Endothelial cell (in vitro differentiated cells): ENCODE measurements at regions not wholly inside any gene's neighbourhood (a gene's known extent, or its start where the extent isn't known, plus 50 kb on each side); places are given as distances from the start of the nearest gene placed in this dataset.

Experiments used
- DNase-seq: peaks from one replicate; pipeline ENCODE4 v3.0.0; 2021; ENCODE audit warnings: low spot score
- H3K27ac Mint-ChIP-seq: one replicate; pipeline ENCODE4 v1.8.0; 2021; ENCODE audit warnings: mixed read lengths, inconsistent platforms; ENCODE audit not compliant: unreplicated experiment
- H3K27me3 Mint-ChIP-seq: one replicate; pipeline ENCODE4 v1.8.0; 2021; ENCODE audit warnings: mild to moderate bottlenecking, moderate library complexity, mixed read lengths, inconsistent platforms; ENCODE audit not compliant: unreplicated experiment
- H3K36me3 Mint-ChIP-seq: one replicate; pipeline ENCODE4 v1.8.0; 2021; ENCODE audit warnings: mild to moderate bottlenecking, low read depth, mixed read lengths, inconsistent platforms; ENCODE audit not compliant: unreplicated experiment
- H3K4me1 Mint-ChIP-seq: one replicate; pipeline ENCODE4 v1.8.0; 2021; ENCODE audit warnings: mild to moderate bottlenecking, mixed read lengths, inconsistent platforms; ENCODE audit not compliant: unreplicated experiment
- H3K4me3 Mint-ChIP-seq: one replicate; pipeline ENCODE4 v1.8.0; 2021; ENCODE audit warnings: mild to moderate bottlenecking, mixed read lengths, inconsistent platforms; ENCODE audit not compliant: unreplicated experiment
- H3K9me3 Mint-ChIP-seq: one replicate; pipeline ENCODE4 v1.8.0; 2021; ENCODE audit warnings: mixed read lengths, inconsistent platforms; ENCODE audit not compliant: unreplicated experiment
- TF ChIP-seq, protein P1 (sequence below): fragments of 200-600 bp; sonication (generic); IDR thresholded peaks from one replicate; pipeline ENCODE4 v1.5.0; 2021; ENCODE audit warnings: antibody characterized with exemption; ENCODE audit not compliant: unreplicated experiment

- TF ChIP-seq, protein P1, sequence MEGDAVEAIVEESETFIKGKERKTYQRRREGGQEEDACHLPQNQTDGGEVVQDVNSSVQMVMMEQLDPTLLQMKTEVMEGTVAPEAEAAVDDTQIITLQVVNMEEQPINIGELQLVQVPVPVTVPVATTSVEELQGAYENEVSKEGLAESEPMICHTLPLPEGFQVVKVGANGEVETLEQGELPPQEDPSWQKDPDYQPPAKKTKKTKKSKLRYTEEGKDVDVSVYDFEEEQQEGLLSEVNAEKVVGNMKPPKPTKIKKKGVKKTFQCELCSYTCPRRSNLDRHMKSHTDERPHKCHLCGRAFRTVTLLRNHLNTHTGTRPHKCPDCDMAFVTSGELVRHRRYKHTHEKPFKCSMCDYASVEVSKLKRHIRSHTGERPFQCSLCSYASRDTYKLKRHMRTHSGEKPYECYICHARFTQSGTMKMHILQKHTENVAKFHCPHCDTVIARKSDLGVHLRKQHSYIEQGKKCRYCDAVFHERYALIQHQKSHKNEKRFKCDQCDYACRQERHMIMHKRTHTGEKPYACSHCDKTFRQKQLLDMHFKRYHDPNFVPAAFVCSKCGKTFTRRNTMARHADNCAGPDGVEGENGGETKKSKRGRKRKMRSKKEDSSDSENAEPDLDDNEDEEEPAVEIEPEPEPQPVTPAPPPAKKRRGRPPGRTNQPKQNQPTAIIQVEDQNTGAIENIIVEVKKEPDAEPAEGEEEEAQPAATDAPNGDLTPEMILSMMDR: no peak
- DNase-seq: no peak
- no peak overlapping the region for H3K27ac Mint-ChIP-seq
- H3K4me1 Mint-ChIP-seq: no peaks in the 10 kb centered on the region
- no peaks in the 10 kb centered on the region for H3K9me3 Mint-ChIP-seq
- H3K36me3 Mint-ChIP-seq: no peaks in the 10 kb centered on the region
- H3K27me3 Mint-ChIP-seq: peaks cover 2% of the 10 kb centered on the region
- no peak overlapping the region for H3K4me3 Mint-ChIP-seq
Observed at GRCh38 chr7:54345746-54346145, 196.4 kb upstream of the VSTM2A start.

DNA sequence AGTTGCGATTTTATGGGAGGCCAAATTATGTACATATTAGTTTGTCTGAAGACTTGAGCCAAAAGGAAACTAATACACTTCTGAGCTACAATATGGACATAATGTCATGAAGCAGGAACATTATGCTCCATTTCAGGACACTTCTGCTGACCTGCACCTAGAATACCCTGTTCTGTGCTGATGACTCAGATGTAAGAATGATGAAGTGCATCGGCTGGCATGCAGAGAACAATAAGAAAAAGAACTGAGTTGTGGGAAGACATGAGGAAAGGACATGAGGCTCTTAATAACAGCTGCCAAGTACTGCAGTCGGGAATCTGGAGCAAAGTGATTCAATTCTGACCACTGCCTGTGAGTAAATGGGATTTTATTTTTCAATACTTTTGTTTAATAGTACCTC is 192.9 kb upstream of the VSTM2A start:
- H3K27me3 Mint-ChIP-seq: peaks cover 3% of the 10 kb centered on the region
- no peaks in the 10 kb centered on the region for H3K36me3 Mint-ChIP-seq
- H3K27ac Mint-ChIP-seq: no peak overlapping the region
- TF ChIP-seq, protein P1: no peak
- H3K4me1 Mint-ChIP-seq: no peaks in the 10 kb centered on the region
- no peak for DNase-seq
- H3K9me3 Mint-ChIP-seq: no peaks in the 10 kb centered on the region
- H3K4me3 Mint-ChIP-seq: no peak overlapping the region

DNA sequence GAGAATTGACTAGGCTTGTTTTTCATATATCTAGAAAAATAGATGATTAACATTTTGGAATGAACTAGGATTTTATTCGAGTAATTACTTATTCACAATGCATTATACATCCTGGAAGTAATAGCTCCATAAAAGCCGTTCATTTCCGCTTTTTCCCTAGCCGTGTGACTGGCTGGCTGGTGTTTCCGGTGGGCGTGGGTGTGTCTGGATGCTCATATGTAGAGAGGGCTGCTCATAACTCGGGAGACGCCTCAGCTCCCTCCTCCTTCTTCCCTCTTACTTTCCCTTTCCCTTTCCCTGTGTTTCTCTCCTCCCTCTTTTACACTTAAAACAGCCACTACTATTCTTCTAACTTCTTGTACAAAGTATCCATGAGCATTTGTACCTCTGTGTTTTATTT is 187.7 kb upstream of the VSTM2A start:
- Mint-ChIP-seq H3K4me1 (no peaks in the 10 kb centered on the region), H3K36me3 (no peaks in the 10 kb centered on the region), H3K27me3 (peaks cover 2% of the 10 kb centered on the region), H3K9me3 (no peaks in the 10 kb centered on the region), H3K4me3 (no peak overlapping the region), H3K27ac (no peak overlapping the region)
- DNase-seq: no peak
- TF ChIP-seq, protein P1: no peak

DNA sequence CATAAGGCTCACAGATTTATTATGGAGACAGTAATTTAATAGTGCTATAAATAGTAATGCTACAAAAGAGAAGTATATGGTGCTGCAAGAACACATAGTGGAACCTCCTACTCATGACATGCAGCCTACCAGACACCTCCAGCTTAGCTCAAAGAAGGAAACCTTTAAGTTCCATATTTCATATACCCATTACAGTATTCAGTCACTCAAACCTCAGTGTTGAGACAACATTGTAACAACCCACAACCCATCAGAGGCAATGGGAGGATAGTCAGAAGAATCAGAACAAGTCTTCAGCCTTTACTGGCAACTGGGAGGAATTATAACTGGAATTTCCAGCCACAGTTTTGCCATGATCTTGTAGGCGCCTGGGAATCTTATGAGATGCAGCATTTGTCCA is 186.3 kb upstream of the VSTM2A start:
- H3K9me3 Mint-ChIP-seq: no peaks in the 10 kb centered on the region
- TF ChIP-seq, protein P1: no peak
- H3K36me3 Mint-ChIP-seq: no peaks in the 10 kb centered on the region
- peaks cover under 1% of the 10 kb centered on the region for H3K27me3 Mint-ChIP-seq
- no peak for DNase-seq
- no peak overlapping the region for H3K27ac Mint-ChIP-seq
- H3K4me1 Mint-ChIP-seq: no peaks in the 10 kb centered on the region
- H3K4me3 Mint-ChIP-seq: no peak overlapping the region

DNA sequence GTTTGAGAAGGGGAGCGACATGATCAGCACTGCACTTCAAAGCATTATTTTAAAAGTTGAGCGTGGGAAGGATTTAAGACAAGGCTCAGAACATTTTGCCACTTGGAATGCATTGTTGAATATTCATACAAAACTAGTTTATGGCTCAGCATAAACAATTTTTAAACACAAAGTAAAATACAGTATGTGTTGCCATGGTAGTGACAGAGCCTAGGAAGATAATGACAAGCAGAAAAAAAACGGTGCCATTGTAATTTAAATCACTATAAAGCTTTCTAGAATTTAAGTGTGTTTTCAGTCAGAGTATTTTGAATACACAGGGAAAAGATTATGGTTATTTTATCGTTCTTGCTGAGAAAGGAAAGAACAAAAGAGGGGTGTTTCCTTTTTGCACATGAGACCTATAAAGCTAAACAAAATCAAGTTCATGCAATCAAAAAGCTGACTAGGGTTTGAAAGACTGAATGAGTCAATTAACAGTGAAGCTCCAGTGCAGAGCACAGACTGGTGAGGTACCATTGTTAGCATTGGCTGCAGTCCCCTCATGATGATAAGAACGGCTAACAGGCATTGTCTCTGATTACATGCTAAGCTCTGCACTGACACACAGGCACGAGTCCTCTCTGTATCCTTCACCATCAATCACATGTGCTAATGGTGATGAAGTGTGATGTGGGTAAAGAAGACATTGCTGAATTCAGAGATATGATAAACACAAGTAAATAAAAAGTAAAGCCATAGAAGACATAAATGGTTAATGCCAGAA is 181.9 kb upstream of the VSTM2A start:
- no peaks in the 10 kb centered on the region for H3K9me3 Mint-ChIP-seq
- no peaks in the 10 kb centered on the region for H3K36me3 Mint-ChIP-seq
- TF ChIP-seq, protein P1: no peak
- H3K4me1 Mint-ChIP-seq: no peaks in the 10 kb centered on the region
- no peaks in the 10 kb centered on the region for H3K27me3 Mint-ChIP-seq
- H3K4me3 Mint-ChIP-seq: no peak overlapping the region
- no peak overlapping the region for H3K27ac Mint-ChIP-seq
- DNase-seq: no peak
